ENCODE measurements at regions not wholly inside any gene's neighbourhood (a gene's known extent, or its start where the extent isn't known, plus 50 kb on each side); places are given as distances from the start of the nearest gene placed in this dataset.

DNA sequence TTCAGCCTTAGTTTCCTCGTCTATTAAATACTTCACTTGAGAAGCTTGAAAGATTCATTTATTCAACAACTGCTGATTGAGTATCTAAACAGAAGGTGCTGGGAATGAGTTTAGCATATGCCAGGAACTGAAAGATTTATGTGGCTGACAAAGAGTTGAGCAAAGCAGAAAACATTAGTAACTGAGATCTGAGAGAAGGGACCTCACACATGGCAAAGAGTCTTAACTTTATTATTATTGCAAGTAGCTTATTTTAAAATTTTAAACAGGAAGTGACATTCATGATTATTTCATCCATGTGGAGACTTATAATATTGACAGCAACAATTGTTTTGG, 133.6 kb downstream of the CASP12 start:
- Histone ChIP-seq H3K4me1 (ENCODE audit: low read length) (peaks cover 13% of the 10 kb centered on the region), H3K4me3 (ENCODE audit: low read length) (no peak overlapping the region), H3K36me3 (replicated peaks; ENCODE audit: low read depth, low read length) (no peaks in the 10 kb centered on the region), H3K9me3 (ENCODE audit: insufficient read depth, low read length) (no peaks in the 10 kb centered on the region), H4K20me1 (ENCODE audit: insufficient read depth, low read length) (no peaks in the 10 kb centered on the region), H3K27ac (ENCODE audit: low read length) (no peak overlapping the region; the same call in 1 of the 2 replicates), H3K79me2 (ENCODE audit: low read length) (no peaks in the 10 kb centered on the region), H3K4me2 (ENCODE audit: low read length) (peak overlapping the region; percentile 22; the same call in 1 of the 2 replicates), H3K27me3 (ENCODE audit: low read depth, low read length) (no peaks in the 10 kb centered on the region), H3K9ac (ENCODE audit: low read length) (no peak overlapping the region), H2AFZ (ENCODE audit: low read depth, low read length) (peak overlapping the region; percentile 58; the same call in 1 of the 2 replicates)
- no peak for TF ChIP-seq EZH2phosphoT487 (IDR thresholded peaks at IDR 0.05; ENCODE audit: low read depth)
- TF ChIP-seq, protein P1, sequence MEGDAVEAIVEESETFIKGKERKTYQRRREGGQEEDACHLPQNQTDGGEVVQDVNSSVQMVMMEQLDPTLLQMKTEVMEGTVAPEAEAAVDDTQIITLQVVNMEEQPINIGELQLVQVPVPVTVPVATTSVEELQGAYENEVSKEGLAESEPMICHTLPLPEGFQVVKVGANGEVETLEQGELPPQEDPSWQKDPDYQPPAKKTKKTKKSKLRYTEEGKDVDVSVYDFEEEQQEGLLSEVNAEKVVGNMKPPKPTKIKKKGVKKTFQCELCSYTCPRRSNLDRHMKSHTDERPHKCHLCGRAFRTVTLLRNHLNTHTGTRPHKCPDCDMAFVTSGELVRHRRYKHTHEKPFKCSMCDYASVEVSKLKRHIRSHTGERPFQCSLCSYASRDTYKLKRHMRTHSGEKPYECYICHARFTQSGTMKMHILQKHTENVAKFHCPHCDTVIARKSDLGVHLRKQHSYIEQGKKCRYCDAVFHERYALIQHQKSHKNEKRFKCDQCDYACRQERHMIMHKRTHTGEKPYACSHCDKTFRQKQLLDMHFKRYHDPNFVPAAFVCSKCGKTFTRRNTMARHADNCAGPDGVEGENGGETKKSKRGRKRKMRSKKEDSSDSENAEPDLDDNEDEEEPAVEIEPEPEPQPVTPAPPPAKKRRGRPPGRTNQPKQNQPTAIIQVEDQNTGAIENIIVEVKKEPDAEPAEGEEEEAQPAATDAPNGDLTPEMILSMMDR (IDR thresholded peaks at IDR 0.05; ENCODE audit: low read depth, low read length), result no peak

DNA sequence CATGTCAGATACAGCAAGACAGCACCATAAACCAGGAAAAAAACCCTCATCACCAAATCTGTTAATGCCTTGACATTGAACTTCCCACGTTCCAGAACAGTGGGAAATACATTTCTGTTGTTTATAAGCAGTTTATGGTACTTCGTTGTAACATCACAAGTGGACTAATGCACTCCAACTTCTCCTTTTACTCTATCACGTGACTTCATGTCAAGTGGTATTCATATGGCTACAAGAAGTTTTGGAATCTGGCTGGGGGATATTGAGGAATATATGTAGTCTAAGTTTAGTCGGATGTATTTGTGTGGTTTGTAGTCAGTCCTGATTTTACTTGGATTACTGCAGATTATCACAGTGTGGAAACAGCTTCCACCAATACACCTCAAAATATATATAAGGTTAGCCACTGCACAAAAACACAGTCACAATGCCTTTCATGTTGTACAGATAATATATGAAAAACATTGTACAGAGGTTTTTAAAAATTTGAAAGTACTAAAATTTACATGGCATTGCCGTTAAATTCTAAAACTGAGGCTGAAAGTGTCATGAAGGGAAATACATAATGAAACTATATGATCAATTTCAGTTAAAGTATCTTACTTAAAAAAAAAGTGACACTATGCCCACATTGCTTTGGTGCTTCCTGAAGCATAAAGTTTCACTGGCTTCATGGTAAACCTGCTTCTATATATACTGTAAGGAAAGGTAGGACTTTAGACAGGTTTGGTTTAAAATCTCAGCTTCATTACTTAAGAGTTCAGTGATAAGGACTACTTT, 134.1 kb downstream of the CASP12 start:
- Histone ChIP-seq H3K9me3 (ENCODE audit: insufficient read depth, low read length) (no peaks in the 10 kb centered on the region), H3K9ac (ENCODE audit: low read length) (no peak overlapping the region), H3K4me3 (ENCODE audit: low read length) (no peak overlapping the region), H3K4me1 (ENCODE audit: low read length) (peaks cover 13% of the 10 kb centered on the region), H4K20me1 (ENCODE audit: insufficient read depth, low read length) (no peaks in the 10 kb centered on the region), H3K36me3 (replicated peaks; ENCODE audit: low read depth, low read length) (no peaks in the 10 kb centered on the region), H3K27me3 (ENCODE audit: low read depth, low read length) (no peaks in the 10 kb centered on the region), H3K79me2 (ENCODE audit: low read length) (no peaks in the 10 kb centered on the region), H3K4me2 (ENCODE audit: low read length) (peak overlapping the region; percentile 22), H3K27ac (ENCODE audit: low read length) (no peak overlapping the region; the same call in 1 of the 2 replicates), H2AFZ (ENCODE audit: low read depth, low read length) (peak overlapping the region; percentile 58; the same call in 1 of the 2 replicates)
- no peak for TF ChIP-seq EZH2phosphoT487 (IDR thresholded peaks at IDR 0.05; ENCODE audit: low read depth)
- TF ChIP-seq, protein P1 (IDR thresholded peaks at IDR 0.05; ENCODE audit: low read depth, low read length), result no peak

DNA sequence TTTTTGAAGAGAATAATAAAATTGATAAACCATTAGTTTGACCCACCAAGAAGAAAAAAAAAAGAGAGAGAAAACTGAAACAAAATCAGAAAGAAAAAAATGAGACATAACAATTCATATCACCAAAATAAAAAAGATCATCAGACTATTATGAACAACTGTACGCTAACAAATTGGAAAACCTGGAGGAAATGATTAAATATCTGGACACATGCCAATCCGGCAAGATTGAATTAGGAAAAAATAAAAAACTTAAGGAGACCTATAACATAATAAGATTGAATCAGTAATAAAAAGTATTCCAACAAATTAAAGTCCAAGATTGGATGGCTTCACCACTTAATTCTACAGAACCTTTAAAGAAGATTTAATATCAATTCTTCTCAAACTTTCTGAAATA, 136.7 kb downstream of the CASP12 start:
- H2AFZ ChIP-seq (ENCODE audit: low read depth, low read length), result no peak overlapping the region
- H3K9ac ChIP-seq (ENCODE audit: low read length), result no peak overlapping the region
- H3K9me3 ChIP-seq (ENCODE audit: insufficient read depth, low read length), result no peaks in the 10 kb centered on the region
- H3K27me3 ChIP-seq (ENCODE audit: low read depth, low read length), result no peaks in the 10 kb centered on the region
- TF ChIP-seq, protein P1 (IDR thresholded peaks at IDR 0.05; ENCODE audit: low read depth, low read length), result no peak
- TF ChIP-seq EZH2phosphoT487 (IDR thresholded peaks at IDR 0.05; ENCODE audit: low read depth), result no peak
- no peak overlapping the region for H3K4me2 ChIP-seq (ENCODE audit: low read length)
- H3K4me1 ChIP-seq (ENCODE audit: low read length), result peaks cover 13% of the 10 kb centered on the region
- H3K4me3 ChIP-seq (ENCODE audit: low read length), result no peak overlapping the region
- no peaks in the 10 kb centered on the region for H3K79me2 ChIP-seq (ENCODE audit: low read length)
- H3K27ac ChIP-seq (ENCODE audit: low read length), result no peak overlapping the region
- no peaks in the 10 kb centered on the region for H3K36me3 ChIP-seq (replicated peaks; ENCODE audit: low read depth, low read length)
- no peaks in the 10 kb centered on the region for H4K20me1 ChIP-seq (ENCODE audit: insufficient read depth, low read length)

DNA sequence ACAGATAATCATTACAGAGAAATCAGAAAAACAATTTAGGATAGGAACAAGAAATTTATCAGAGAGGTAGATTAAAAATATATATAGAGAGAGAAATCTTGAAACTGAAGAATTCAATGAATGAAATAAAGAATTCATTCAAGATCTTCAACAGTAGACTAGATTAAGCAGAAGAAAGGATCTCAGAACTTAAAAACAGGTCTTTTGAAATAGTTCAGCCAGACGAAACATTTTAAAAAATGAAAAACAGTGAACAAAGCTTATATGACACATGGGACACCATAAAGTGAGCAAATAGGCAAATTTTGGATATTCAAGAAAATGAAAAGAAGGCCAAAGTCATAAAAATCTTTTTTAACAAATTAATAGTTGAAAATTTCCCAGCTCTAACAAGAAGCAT, 138.8 kb downstream of the CASP12 start:
- H3K36me3 ChIP-seq (replicated peaks; ENCODE audit: low read depth, low read length), result no peaks in the 10 kb centered on the region
- no peaks in the 10 kb centered on the region for H3K79me2 ChIP-seq (ENCODE audit: low read length)
- no peak overlapping the region for H3K4me2 ChIP-seq (ENCODE audit: low read length)
- no peak overlapping the region for H3K9ac ChIP-seq (ENCODE audit: low read length)
- peaks cover 9% of the 10 kb centered on the region for H3K4me1 ChIP-seq (ENCODE audit: low read length)
- no peak overlapping the region for H3K27ac ChIP-seq (ENCODE audit: low read length)
- H3K27me3 ChIP-seq (ENCODE audit: low read depth, low read length), result no peaks in the 10 kb centered on the region
- H4K20me1 ChIP-seq (ENCODE audit: insufficient read depth, low read length), result no peaks in the 10 kb centered on the region
- TF ChIP-seq EZH2phosphoT487 (IDR thresholded peaks at IDR 0.05; ENCODE audit: low read depth), result no peak
- TF ChIP-seq, protein P1 (IDR thresholded peaks at IDR 0.05; ENCODE audit: low read depth, low read length), result no peak
- H3K9me3 ChIP-seq (ENCODE audit: insufficient read depth, low read length), result no peaks in the 10 kb centered on the region
- no peak overlapping the region for H2AFZ ChIP-seq (ENCODE audit: low read depth, low read length)
- no peak overlapping the region for H3K4me3 ChIP-seq (ENCODE audit: low read length)

Measured in OCI-LY3 (cell line).